GM21786 (cell line): ENCODE measurements at regions not wholly inside any gene's neighbourhood (a gene's known extent, or its start where the extent isn't known, plus 50 kb on each side); places are given as distances from the start of the nearest gene placed in this dataset.

Experiments used
- ATAC-seq: cut with Tn5 transposase; IDR thresholded peaks from one replicate; pipeline ENCODE4 v1.9.1; 2021; ENCODE audit not compliant: unreplicated experiment

- ATAC-seq = no peak
Measured at GRCh38 chr11:70942593-70942992, 309.8 kb downstream of the SHANK2 start.

GRCh38 chr11:70944141-70944540, 308.2 kb downstream of the SHANK2 start:
- ATAC-seq = no peak

GRCh38 chr11:70944636-70945035, 307.7 kb downstream of the SHANK2 start:
- no peak for ATAC-seq

GRCh38 chr11:70948398-70948797, 304.0 kb downstream of the SHANK2 start:
- no peak for ATAC-seq

DNA sequence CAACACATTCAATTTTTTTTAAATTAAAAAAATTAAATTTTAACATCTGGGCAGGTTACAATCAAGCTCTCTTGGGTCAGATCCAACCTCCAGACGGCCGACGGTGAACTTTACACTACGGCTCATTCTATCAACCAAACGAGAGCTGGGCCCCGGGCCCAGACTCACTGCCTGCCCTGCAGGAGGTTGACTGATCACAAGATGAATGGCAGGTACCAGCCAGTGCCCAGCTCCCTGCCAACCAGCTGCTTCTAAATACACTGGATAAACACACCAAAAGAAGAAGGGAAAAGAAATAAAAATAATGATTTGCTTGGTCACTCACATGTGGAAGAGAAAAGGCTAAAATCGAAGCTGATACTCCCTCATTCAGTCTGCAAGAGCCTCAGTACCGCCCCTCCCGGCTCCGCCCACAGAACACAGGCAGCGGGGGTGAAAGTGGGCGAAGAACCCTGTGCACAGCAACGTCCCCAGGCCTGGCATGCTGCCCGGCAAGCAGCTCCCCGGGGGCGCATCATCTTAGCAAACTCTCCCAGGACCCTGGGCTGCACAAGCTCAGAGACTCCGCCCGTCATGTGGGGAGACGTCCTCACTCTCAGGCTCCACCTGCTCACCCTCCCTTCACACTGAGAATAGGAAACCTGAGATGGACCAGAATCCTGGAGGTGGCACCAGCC, 303.4 kb downstream of the SHANK2 start:
- ATAC-seq = no peak

GRCh38 chr11:70951139-70951804, 301.1 kb downstream of the SHANK2 start:
- ATAC-seq = no peak

- no peak for ATAC-seq
Measured at GRCh38 chr11:70952191-70952590, 300.2 kb downstream of the SHANK2 start.

GRCh38 chr11:70953720-70954119, 298.7 kb downstream of the SHANK2 start:
- no peak for ATAC-seq

GRCh38 chr11:70954471-70954870, 297.9 kb downstream of the SHANK2 start:
- no peak for ATAC-seq
